Testis (tissue), 2 donors: ENCODE measurements at regions not wholly inside any gene's neighbourhood (a gene's known extent, or its start where the extent isn't known, plus 50 kb on each side); places are given as distances from the start of the nearest gene placed in this dataset.

Source experiments
- DNase-seq: peaks from one replicate; pipeline ENCODE4 v3.0.0-alpha.2; 2019
- H3K27ac ChIP-seq, 2 donors: fragments of 200-600 bp; sonication (generic); one replicate each; pipeline ENCODE4 v1.5.1; 2019
- H3K27me3 ChIP-seq: fragments of 200-600 bp; sonication (generic); one replicate; pipeline ENCODE4 v1.5.1; 2019
- H3K36me3 ChIP-seq: fragments of 200-600 bp; sonication (generic); one replicate; pipeline ENCODE4 v1.5.1; 2017; ENCODE audit warnings: low read depth; ENCODE audit errors: missing control alignments
- H3K4me1 ChIP-seq: fragments of 200-600 bp; sonication (generic); one replicate; pipeline ENCODE4 v1.5.1; 2019
- H3K4me3 ChIP-seq, 2 donors: fragments of 200-600 bp; sonication (generic); one replicate each; pipeline ENCODE4 v1.5.1; 2017 to 2019
- H3K9me3 ChIP-seq: fragments of 200-600 bp; sonication (generic); one replicate; pipeline ENCODE4 v1.5.1; 2017
- CTCF ChIP-seq, 3 experiments: fragments of 450-650 bp in 2 of 3; fragments of 200-600 bp in 1 of 3; sonication (generic) in 1 of 3; IDR thresholded peaks; one replicate each; pipeline ENCODE4 v1.5.1; 2016 to 2019; ENCODE audit warnings: antibody characterized with exemption in 3 of 3, mild to moderate bottlenecking in 2 of 3, moderate library complexity in 1 of 3
- POLR2A ChIP-seq: fragments of 450-650 bp; IDR thresholded peaks from one replicate; pipeline ENCODE4 v1.6.1; 2017; ENCODE audit warnings: antibody characterized with exemption, mild to moderate bottlenecking, moderate library complexity
- WGBS, 2 donors: methylation state at CpG; one replicate each; pipeline ENCODE4 v1.1.5; 2018; 5-methylcytosine and 5-hydroxymethylcytosine counted together
- intact Hi-C: fragments of 100-400 bp; cut with DNase I; formaldehyde crosslinking; loops from one replicate; pipeline ENCODE4 v1.15.1; 2023; ENCODE audit warnings: low total_unique reads

- no peaks in the 10 kb centered on the region for H3K36me3 ChIP-seq
- 72 to 79% methylated on average over 2 of the region's 2 CpGs for WGBS, 2 donors
- no peaks in the 10 kb centered on the region for H3K4me1 ChIP-seq
- H3K4me3 ChIP-seq = no peak overlapping the region
- no peak for DNase-seq
- H3K27me3 ChIP-seq = no peaks in the 10 kb centered on the region
- TF ChIP-seq POLR2A = no peak
- TF ChIP-seq CTCF (IDR thresholded peaks at IDR 0.05) = no peak
- no peak overlapping the region for H3K27ac ChIP-seq
- H3K9me3 ChIP-seq = no peaks in the 10 kb centered on the region
- intact Hi-C loops = no loop called here
These were observed 311.3 kb upstream of the ZP4 start for GRCh38 chr1:238201992-238202391.

- H3K27me3 ChIP-seq = no peaks in the 10 kb centered on the region
- no peaks in the 10 kb centered on the region for H3K9me3 ChIP-seq
- H3K27ac ChIP-seq = no peak overlapping the region
- no peak for TF ChIP-seq POLR2A
- TF ChIP-seq CTCF (IDR thresholded peaks at IDR 0.05) = no peak
- intact Hi-C loops = no loop called here
- H3K4me1 ChIP-seq = no peaks in the 10 kb centered on the region
- no peaks in the 10 kb centered on the region for H3K36me3 ChIP-seq
- H3K4me3 ChIP-seq = no peak overlapping the region
- DNase-seq = no peak
- 31 to 33% methylated on average over 1 of the region's 1 CpG for WGBS, 2 donors
These were observed 308.6 kb upstream of the ZP4 start for GRCh38 chr1:238199325-238199724.

GRCh38 chr1:238196516-238196915 is 305.8 kb upstream of the ZP4 start:
- no peaks in the 10 kb centered on the region for H3K36me3 ChIP-seq
- 89 to 92% methylated on average over 1 of the region's 1 CpG for WGBS, 2 donors
- no peaks in the 10 kb centered on the region for H3K4me1 ChIP-seq
- intact Hi-C loops = no loop called here
- no peak overlapping the region for H3K27ac ChIP-seq
- H3K27me3 ChIP-seq = no peaks in the 10 kb centered on the region
- no peak for TF ChIP-seq CTCF (IDR thresholded peaks at IDR 0.05)
- no peak for TF ChIP-seq POLR2A
- no peak overlapping the region for H3K4me3 ChIP-seq
- H3K9me3 ChIP-seq = no peaks in the 10 kb centered on the region
- no peak for DNase-seq

GRCh38 chr1:238191170-238191569 is 300.4 kb upstream of the ZP4 start:
- intact Hi-C loops = no loop called here
- WGBS, 2 donors = 70 to 75% methylated on average over 1 of the region's 1 CpG
- DNase-seq = no peak
- Histone ChIP-seq H3K27ac (no peak overlapping the region), H3K27me3 (no peaks in the 10 kb centered on the region), H3K4me3 (no peak overlapping the region), H3K36me3 (no peaks in the 10 kb centered on the region), H3K4me1 (no peaks in the 10 kb centered on the region), H3K9me3 (no peaks in the 10 kb centered on the region)
- TF ChIP-seq POLR2A (no peak), CTCF (IDR thresholded peaks at IDR 0.05) (no peak)

GRCh38 chr1:238187575-238187949 is 296.8 kb upstream of the ZP4 start:
- TF ChIP-seq POLR2A = no peak
- TF ChIP-seq CTCF (IDR thresholded peaks at IDR 0.05) = no peak
- intact Hi-C loops = no loop called here

More at GRCh38 chr1:238187575-238187949, 296.8 kb upstream of the ZP4 start:
- no peak for DNase-seq
- 90 to 92% methylated on average over 3 of the region's 3 CpGs for WGBS, 2 donors
- no peak overlapping the region for H3K27ac ChIP-seq
- no peak overlapping the region for H3K4me3 ChIP-seq
- no peaks in the 10 kb centered on the region for H3K27me3 ChIP-seq
- H3K4me1 ChIP-seq = no peaks in the 10 kb centered on the region
- H3K9me3 ChIP-seq = no peaks in the 10 kb centered on the region
- no peaks in the 10 kb centered on the region for H3K36me3 ChIP-seq
